ENCODE measurements at regions not wholly inside any gene's neighbourhood (a gene's known extent, or its start where the extent isn't known, plus 50 kb on each side); places are given as distances from the start of the nearest gene placed in this dataset.

DNA sequence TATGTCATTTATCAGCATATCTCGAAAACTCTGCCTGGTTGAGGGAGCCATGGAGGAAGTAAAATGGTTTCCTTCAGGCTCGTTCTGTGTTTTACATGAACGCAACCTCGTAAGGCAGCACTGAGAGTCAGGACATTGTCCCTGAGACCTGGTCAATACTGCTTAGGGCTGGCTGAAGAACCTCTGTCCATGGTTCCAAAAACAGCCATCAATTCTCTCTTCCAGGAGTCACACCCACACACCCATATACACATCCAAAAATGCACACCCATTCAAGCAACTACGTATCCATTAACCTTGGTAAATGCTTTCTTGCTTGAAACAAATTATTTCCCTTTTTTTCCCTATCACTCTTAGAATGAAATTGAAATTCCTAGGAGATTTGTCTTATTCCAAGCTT is 91.0 kb upstream of the CHL1 start:
- Mint-ChIP-seq H3K4me3 (no peak overlapping the region), H3K4me1 (no peaks in the 10 kb centered on the region), H3K27me3 (ENCODE audit: low read depth) (no peaks in the 10 kb centered on the region; the same call in none of the 2 replicates), H3K36me3 (peaks cover 65% of the 10 kb centered on the region), H3K27ac (no peak overlapping the region), H3K9me3 (peaks cover 90% of the 10 kb centered on the region)
- POLR2A ChIA-PET, result no interaction called here
- TF ChIP-seq ZNF138 (CRISPR knock-in tag; conservative IDR thresholded peaks at IDR 0.05) (no peak), GTF2I (CRISPR knock-in tag; conservative IDR thresholded peaks at IDR 0.05) (no peak), ZNF423 (CRISPR knock-in tag; IDR thresholded peaks at IDR 0.05) (no peak), SMAD4 (CRISPR knock-in tag; IDR thresholded peaks at IDR 0.05) (no peak), KAT7 (CRISPR knock-in tag; IDR thresholded peaks at IDR 0.05; ENCODE audit: borderline replicate concordance) (no peak), MYBL2 (CRISPR knock-in tag; IDR thresholded peaks at IDR 0.05) (no peak), MXD4 (CRISPR knock-in tag; IDR thresholded peaks at IDR 0.05; ENCODE audit: borderline replicate concordance) (no peak)
- TF ChIP-seq, protein P1, sequence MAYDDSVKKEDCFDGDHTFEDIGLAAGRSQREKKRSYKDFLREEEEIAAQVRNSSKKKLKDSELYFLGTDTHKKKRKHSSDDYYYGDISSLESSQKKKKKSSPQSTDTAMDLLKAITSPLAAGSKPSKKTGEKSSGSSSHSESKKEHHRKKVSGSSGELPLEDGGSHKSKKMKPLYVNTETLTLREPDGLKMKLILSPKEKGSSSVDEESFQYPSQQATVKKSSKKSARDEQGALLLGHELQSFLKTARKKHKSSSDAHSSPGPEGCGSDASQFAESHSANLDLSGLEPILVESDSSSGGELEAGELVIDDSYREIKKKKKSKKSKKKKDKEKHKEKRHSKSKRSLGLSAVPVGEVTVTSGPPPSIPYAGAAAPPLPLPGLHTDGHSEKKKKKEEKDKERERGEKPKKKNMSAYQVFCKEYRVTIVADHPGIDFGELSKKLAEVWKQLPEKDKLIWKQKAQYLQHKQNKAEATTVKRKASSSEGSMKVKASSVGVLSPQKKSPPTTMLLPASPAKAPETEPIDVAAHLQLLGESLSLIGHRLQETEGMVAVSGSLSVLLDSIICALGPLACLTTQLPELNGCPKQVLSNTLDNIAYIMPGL (CRISPR knock-in tag; IDR thresholded peaks at IDR 0.05), result no peak
- TF ChIP-seq, protein P2, sequence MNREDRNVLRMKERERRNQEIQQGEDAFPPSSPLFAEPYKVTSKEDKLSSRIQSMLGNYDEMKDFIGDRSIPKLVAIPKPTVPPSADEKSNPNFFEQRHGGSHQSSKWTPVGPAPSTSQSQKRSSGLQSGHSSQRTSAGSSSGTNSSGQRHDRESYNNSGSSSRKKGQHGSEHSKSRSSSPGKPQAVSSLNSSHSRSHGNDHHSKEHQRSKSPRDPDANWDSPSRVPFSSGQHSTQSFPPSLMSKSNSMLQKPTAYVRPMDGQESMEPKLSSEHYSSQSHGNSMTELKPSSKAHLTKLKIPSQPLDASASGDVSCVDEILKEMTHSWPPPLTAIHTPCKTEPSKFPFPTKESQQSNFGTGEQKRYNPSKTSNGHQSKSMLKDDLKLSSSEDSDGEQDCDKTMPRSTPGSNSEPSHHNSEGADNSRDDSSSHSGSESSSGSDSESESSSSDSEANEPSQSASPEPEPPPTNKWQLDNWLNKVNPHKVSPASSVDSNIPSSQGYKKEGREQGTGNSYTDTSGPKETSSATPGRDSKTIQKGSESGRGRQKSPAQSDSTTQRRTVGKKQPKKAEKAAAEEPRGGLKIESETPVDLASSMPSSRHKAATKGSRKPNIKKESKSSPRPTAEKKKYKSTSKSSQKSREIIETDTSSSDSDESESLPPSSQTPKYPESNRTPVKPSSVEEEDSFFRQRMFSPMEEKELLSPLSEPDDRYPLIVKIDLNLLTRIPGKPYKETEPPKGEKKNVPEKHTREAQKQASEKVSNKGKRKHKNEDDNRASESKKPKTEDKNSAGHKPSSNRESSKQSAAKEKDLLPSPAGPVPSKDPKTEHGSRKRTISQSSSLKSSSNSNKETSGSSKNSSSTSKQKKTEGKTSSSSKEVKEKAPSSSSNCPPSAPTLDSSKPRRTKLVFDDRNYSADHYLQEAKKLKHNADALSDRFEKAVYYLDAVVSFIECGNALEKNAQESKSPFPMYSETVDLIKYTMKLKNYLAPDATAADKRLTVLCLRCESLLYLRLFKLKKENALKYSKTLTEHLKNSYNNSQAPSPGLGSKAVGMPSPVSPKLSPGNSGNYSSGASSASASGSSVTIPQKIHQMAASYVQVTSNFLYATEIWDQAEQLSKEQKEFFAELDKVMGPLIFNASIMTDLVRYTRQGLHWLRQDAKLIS (CRISPR knock-in tag; IDR thresholded peaks at IDR 0.05; ENCODE audit: borderline replicate concordance), result no peak
- ATAC-seq (no peak), DNase-seq (ENCODE audit: low spot score) (no peak)
- CTCF ChIA-PET, result no interaction called here

DNA sequence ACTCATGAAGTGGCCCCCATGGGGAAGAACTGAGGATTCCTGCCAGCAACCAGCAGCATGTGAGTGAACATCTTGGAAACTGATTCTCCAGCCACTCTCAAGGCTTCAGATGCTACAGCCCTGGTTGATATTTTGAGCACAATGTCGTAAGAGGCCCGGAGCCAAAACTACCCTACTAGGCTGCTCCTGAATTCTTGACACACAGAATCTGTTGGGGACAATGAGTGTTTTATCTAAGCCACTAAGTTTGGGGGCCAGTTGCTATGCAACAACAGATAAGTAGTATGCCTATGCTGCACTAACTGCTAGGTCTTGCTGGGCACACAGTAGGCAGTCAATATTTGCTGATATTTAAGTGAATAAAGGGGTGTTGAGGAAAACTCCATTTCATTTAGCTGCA is 89.9 kb upstream of the CHL1 start:
- Mint-ChIP-seq H3K4me1 (no peaks in the 10 kb centered on the region), H3K27me3 (ENCODE audit: low read depth) (no peaks in the 10 kb centered on the region; the same call in none of the 2 replicates), H3K27ac (no peak overlapping the region), H3K4me3 (no peak overlapping the region), H3K9me3 (peaks cover 88% of the 10 kb centered on the region), H3K36me3 (peaks cover 64% of the 10 kb centered on the region)
- no peak for DNase-seq (ENCODE audit: low spot score)
- no peak for ATAC-seq
- CTCF ChIA-PET, result no interaction called here
- POLR2A ChIA-PET, result no interaction called here
- TF ChIP-seq, protein P3, sequence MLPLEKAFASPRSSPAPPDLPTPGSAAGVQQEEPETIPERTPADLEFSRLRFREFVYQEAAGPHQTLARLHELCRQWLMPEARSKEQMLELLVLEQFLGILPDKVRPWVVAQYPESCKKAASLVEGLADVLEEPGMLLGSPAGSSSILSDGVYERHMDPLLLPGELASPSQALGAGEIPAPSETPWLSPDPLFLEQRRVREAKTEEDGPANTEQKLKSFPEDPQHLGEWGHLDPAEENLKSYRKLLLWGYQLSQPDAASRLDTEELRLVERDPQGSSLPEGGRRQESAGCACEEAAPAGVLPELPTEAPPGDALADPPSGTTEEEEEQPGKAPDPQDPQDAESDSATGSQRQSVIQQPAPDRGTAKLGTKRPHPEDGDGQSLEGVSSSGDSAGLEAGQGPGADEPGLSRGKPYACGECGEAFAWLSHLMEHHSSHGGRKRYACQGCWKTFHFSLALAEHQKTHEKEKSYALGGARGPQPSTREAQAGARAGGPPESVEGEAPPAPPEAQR (CRISPR knock-in tag; IDR thresholded peaks at IDR 0.05), result no peak
- TF ChIP-seq, protein P4, sequence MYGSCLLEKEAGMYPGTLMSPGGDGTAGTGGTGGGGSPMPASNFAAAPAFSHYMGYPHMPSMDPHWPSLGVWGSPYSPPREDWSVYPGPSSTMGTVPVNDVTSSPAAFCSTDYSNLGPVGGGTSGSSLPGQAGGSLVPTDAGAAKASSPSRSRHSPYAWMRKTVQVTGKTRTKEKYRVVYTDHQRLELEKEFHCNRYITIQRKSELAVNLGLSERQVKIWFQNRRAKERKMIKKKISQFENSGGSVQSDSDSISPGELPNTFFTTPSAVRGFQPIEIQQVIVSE (CRISPR knock-in tag; IDR thresholded peaks at IDR 0.05; ENCODE audit: borderline replicate concordance), result no peak
- TF ChIP-seq ZNF263 (CRISPR knock-in tag; IDR thresholded peaks at IDR 0.05; ENCODE audit: low read depth) (no peak), JAZF1 (CRISPR knock-in tag; IDR thresholded peaks at IDR 0.05) (no peak), MYBL2 (CRISPR knock-in tag; IDR thresholded peaks at IDR 0.05) (no peak)
- TF ChIP-seq, protein P5, sequence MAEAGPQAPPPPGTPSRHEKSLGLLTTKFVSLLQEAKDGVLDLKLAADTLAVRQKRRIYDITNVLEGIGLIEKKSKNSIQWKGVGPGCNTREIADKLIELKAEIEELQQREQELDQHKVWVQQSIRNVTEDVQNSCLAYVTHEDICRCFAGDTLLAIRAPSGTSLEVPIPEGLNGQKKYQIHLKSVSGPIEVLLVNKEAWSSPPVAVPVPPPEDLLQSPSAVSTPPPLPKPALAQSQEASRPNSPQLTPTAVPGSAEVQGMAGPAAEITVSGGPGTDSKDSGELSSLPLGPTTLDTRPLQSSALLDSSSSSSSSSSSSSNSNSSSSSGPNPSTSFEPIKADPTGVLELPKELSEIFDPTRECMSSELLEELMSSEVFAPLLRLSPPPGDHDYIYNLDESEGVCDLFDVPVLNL (CRISPR knock-in tag; IDR thresholded peaks at IDR 0.05; ENCODE audit: borderline replicate concordance, low read depth), result no peak
- TF ChIP-seq, protein P6, sequence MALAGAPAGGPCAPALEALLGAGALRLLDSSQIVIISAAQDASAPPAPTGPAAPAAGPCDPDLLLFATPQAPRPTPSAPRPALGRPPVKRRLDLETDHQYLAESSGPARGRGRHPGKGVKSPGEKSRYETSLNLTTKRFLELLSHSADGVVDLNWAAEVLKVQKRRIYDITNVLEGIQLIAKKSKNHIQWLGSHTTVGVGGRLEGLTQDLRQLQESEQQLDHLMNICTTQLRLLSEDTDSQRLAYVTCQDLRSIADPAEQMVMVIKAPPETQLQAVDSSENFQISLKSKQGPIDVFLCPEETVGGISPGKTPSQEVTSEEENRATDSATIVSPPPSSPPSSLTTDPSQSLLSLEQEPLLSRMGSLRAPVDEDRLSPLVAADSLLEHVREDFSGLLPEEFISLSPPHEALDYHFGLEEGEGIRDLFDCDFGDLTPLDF (CRISPR knock-in tag; IDR thresholded peaks at IDR 0.05), result no peak
- TF ChIP-seq, protein P7, sequence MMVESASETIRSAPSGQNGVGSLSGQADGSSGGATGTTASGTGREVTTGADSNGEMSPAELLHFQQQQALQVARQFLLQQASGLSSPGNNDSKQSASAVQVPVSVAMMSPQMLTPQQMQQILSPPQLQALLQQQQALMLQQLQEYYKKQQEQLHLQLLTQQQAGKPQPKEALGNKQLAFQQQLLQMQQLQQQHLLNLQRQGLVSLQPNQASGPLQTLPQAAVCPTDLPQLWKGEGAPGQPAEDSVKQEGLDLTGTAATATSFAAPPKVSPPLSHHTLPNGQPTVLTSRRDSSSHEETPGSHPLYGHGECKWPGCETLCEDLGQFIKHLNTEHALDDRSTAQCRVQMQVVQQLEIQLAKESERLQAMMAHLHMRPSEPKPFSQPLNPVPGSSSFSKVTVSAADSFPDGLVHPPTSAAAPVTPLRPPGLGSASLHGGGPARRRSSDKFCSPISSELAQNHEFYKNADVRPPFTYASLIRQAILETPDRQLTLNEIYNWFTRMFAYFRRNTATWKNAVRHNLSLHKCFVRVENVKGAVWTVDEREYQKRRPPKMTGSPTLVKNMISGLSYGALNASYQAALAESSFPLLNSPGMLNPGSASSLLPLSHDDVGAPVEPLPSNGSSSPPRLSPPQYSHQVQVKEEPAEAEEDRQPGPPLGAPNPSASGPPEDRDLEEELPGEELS (CRISPR knock-in tag; IDR thresholded peaks at IDR 0.05), result no peak
- TF ChIP-seq, protein P8, sequence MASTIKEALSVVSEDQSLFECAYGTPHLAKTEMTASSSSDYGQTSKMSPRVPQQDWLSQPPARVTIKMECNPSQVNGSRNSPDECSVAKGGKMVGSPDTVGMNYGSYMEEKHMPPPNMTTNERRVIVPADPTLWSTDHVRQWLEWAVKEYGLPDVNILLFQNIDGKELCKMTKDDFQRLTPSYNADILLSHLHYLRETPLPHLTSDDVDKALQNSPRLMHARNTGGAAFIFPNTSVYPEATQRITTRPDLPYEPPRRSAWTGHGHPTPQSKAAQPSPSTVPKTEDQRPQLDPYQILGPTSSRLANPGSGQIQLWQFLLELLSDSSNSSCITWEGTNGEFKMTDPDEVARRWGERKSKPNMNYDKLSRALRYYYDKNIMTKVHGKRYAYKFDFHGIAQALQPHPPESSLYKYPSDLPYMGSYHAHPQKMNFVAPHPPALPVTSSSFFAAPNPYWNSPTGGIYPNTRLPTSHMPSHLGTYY (CRISPR knock-in tag; IDR thresholded peaks at IDR 0.05), result no peak
- TF ChIP-seq, protein P9, sequence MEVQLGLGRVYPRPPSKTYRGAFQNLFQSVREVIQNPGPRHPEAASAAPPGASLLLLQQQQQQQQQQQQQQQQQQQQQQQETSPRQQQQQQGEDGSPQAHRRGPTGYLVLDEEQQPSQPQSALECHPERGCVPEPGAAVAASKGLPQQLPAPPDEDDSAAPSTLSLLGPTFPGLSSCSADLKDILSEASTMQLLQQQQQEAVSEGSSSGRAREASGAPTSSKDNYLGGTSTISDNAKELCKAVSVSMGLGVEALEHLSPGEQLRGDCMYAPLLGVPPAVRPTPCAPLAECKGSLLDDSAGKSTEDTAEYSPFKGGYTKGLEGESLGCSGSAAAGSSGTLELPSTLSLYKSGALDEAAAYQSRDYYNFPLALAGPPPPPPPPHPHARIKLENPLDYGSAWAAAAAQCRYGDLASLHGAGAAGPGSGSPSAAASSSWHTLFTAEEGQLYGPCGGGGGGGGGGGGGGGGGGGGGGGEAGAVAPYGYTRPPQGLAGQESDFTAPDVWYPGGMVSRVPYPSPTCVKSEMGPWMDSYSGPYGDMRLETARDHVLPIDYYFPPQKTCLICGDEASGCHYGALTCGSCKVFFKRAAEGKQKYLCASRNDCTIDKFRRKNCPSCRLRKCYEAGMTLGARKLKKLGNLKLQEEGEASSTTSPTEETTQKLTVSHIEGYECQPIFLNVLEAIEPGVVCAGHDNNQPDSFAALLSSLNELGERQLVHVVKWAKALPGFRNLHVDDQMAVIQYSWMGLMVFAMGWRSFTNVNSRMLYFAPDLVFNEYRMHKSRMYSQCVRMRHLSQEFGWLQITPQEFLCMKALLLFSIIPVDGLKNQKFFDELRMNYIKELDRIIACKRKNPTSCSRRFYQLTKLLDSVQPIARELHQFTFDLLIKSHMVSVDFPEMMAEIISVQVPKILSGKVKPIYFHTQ (CRISPR knock-in tag; IDR thresholded peaks at IDR 0.05), result no peak
